ENCODE measurements at regions not wholly inside any gene's neighbourhood (a gene's known extent, or its start where the extent isn't known, plus 50 kb on each side); places are given as distances from the start of the nearest gene placed in this dataset.
"Not testable (repeated sequence)": the region's sequence is repeated elsewhere in the genome, so short reads cannot be mapped to it uniquely, and the experiment has no call there.

DNA sequence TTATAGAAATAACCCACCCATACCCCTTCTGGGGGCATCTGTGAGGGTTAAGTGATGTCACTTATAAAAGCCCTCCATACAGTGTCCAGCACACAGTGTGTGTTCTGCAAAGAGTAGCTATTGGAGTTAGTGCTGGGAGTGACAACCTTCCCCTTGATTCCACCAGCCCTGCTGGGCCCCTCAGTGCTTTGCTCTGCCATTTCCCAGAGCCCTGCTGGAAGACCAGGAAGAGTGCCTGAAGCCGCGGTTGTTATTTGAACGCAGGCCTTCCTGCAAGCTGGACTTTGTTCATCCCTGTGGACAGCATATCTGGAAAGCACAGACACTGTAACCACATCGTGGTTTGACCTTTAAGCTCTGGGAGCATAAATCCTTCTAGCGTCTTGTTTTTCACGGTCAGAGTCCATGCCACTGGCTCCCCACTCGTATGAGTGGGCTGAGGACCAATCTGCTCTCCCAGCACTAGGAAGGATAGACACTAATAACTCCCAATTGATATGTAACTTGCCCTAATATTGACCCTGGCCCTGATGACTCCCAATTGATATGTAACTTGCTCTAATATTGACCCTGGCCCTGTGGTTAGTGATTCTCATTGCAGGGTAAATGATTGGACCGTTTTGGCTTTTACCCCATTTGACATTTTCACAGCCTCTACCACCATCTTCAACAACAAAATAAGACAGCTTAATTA is 297.1 kb upstream of the MAF start:
- peak; percentile 22 for DNase-seq (ENCODE audit: low read depth, low spot score)

DNA sequence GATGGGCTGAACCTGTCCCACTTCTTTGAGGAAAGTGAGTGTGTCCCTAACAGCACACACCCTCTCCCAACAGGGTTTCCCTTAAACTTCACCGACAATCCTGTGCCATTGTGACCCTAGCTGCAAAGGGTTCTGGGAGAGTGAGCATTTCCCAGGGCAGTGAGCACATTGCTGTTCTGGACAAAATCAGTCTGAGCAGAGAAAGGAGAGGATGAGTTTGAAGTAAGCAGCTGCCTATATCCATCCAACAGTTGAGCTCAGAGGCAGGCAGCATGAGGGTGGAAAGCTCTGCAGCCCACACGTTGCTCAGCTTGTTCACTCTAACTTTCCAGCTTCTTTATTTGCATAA is 296.5 kb upstream of the MAF start:
- no peak for DNase-seq (ENCODE audit: low read depth, low spot score)

DNA sequence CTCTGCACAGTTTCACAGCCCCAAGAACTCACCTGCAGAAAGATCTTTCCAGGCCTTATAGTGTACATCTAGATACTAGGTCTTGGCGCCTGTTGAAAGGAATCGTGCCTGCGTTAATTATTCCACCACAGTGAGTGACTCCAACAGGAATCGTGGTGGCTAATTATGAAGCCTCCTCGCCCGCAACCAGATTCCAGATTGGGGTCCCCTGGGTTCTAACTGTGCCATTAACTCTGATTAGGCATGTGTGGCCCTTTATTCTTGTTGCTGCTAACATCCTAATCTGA is 295.3 kb upstream of the MAF start:
- no peak for DNase-seq (ENCODE audit: low read depth, low spot score)

DNA sequence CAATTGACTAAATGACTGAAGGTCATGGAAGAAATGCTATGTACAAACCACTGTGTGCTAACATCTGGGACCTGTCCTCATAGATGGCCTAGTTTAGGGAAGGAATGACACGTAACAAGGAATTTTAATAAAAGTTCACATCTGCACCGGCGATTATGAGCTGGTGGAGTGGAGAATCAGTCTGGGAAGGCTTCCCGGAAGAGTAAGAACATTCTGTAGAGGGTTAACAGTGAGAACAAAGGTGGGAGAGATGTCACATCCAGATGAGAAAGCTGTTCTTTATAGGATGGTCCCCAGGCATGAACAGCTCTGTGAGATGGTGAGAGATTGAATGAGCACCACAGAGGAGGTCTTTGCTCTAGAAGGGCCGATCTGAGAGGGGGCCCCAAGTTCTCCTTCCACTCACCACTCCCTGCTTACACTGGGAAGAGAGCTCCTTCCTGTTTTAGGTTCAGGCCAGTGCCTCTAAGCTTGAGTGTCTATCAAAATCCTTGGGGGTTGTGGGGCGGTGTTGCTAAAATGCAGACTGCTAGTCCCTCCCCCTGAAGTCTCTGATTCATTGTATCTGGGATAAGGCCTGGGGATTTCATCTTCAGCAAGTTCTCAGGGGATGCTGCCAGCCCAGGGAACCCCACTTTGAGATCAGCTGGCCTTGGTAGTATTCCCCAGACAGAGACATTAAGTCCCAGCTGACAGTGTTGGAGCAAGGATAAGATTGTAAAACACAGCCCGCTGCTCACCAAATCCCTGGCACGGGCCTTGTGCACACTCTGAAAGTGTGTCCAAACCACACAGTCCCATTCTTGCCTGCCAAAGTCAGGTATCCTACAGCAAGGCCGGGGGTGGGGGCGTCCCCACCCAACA is 294.7 kb upstream of the MAF start:
- no peak for DNase-seq (ENCODE audit: low read depth, low spot score)

DNA sequence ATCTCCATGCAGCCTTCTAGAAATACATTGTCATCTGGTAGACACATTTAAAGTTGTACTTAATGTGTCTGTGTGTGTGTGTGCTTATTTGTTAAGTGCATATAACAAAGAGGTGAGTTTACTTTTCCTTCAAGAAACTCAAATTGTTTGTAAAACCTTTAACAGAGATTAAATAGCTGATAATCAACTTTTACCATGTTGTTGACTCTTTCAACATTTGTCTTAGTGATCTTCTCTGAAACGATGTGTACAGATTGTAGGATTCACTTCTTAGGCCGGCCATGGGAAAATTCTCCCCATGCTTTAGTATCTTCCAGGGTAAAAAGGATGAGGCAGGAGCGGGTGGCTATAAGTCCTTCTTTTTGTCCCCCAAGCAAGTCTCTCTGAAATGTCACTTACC is 292.9 kb upstream of the MAF start:
- DNase-seq (ENCODE audit: low read depth, low spot score) = no peak

DNA sequence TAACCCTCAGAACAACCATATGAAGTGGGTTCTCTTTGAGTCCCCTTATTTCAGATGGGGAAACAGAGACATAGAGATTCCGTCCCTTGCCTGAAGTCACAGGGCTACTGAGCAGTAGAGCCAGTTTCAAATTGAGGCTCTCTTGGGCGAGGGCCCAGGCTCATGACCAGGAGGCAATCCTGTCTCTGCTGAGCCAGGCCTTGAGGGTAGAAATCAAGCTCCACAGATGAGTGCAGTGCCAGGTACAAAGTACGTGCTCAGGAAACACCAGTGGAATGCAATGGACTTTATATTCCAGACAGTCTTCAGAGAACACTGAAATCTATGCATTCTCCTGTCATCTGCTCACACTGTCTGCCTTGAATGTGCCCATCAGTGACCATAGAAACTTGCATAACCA is 291.7 kb upstream of the MAF start:
- DNase-seq (ENCODE audit: low read depth, low spot score) = no peak

DNA sequence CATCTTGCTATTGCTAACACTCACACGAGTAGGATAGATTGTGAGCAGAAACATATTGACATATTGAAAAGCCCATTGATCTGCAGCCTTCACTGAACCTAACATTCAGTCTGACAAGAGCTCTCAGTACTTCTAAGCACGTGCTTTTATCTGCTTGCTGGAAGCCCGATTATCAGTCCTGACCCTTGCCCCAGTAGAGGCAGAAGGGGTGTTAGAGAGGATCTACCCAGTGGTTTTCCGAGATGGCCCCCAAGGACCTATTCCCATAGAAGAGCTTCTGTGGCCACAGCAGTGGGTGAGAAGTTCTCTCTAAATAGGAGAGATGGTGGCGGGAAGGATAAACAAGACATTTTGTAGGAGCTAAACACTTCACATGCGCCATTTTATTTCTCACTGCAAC is 290.9 kb upstream of the MAF start:
- no peak for DNase-seq (ENCODE audit: low read depth, low spot score)

DNA sequence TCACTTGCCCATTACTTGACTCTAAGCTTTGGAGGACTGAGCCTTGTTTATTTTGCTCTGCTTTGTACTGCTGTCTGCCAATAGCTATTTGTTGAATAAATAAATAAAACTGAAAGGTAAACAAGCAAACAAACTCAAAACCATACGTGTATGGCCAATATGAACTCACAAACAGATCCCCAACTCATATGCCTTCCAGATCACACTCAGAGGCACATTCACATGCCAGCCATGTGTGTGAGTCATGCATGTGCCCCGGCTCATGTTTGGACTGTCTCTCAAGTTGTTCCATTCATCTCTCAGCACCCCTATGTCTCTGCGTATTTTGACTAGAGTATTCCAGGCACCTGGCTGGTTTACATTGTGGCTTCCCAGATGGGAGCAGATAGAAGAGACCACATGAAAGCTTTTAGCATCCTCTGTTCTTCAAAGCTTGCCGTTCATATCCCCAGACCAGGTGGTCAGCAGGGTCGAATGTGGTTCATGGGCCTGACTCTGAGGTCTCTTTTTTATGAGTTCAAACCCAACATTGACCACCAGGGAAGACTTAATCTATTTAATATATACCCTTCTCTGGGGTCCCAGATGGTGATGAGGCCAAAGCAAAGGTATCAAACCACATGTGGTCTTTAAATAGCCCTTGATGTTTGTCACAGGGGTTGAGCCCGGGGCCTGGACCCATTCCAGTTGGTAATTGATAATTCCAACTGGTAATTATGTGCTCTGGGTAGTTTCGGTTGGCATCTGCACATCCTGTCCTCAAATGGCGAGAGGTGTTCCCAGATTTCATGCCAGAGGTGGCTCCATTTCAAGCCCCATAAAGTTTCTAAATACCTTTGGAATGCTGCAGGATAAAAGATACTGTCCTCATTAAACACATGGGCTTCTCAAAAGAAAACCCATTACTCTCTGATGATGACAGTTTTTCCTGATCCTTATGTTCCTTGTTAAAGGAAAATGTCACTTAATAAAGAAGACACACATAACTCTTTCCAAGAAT is 287.3 kb upstream of the MAF start:
- no peak for DNase-seq (ENCODE audit: low read depth, low spot score)

DNA sequence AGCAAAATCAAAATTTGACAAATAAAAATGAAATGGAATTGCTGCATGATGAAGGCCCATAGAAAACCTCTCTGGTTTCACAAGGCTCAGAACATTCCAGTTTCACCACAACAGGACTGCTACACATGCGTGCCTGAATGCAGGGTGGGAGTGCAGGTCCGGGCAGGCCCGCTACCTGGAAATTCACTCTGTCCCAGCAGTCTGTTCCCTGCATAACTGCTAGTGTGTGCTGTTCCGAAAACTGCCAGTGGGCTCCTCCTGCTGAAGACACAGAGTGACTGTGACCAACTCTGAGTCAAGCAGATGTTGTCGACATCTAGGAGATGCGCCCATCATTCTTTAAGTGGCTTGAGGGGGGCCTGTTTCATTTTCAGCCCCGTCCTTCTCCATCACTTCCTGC is 284.8 kb upstream of the MAF start:
- DNase-seq (ENCODE audit: low read depth, low spot score) = no peak

DNA sequence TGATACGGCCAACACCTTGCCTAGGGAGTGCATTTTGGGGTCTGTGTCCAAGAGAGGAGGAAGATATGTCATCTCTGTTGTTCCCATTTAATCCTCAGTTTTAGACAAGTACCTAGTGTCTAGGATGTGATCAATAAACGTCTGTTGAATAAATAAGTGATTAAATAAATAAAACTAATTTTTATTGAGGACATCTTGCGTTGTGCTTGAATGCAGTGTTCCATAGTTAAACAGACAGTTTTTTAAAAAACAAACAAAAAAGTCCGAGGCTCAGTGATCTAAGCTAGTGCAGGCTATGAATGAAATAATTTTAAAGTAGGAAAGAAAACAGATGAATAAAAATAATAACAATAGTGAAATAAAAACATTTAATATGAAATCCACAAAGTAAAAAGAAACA is 283.0 kb upstream of the MAF start:
- DNase-seq (ENCODE audit: low read depth, low spot score) = no peak

DNA sequence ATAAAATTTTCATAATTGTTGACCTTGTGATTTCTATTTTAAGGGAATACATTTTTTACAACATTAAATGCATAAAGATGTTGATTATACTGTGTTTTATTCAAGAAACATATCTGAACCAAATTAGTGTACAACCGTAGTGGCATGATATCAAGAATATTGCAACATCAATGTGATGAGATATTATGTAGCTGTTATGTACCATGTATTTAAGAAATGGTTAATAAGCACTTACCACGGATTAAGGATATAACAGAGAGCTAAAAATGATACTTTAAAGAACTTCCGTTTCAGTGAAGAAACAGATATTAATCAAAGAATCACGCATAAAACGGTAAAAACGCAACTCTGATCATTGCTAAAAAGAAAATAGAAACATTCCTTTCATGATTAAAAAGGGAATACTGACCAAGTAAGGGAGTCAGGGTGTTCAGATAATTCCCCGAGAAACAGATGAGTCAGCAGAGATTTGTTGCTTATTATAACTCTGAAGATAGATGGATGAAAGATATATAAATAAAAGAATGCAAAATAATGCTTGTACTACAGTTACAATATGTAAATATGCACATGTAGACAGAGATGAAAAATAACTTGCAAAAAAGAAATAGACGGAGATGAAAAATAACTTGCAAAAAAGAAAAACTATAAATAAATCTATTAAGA is 281.9 kb upstream of the MAF start:
- DNase-seq (ENCODE audit: low read depth, low spot score) = no peak

DNA sequence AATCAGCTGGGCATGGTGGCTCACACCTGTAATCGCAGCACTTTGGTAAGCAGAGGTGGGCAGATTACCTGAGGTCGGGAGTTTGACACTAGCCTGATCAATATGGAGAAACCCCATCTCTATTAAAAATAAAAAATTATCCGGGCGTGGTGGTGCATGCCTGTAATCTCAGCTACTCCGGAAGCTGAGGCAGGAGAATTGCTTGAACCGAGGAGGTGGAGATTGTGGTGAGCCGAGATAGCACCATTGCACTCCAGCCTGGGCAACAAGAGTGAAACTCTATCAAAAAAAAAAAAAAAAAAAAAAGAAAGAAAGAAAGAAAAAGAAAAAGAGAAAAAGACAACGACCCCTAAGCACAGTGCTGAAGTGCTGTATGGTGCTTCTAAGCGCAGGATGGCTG is 280.6 kb upstream of the MAF start:
- DNase-seq (ENCODE audit: low read depth, low spot score) = not testable (repeated sequence)

DNA sequence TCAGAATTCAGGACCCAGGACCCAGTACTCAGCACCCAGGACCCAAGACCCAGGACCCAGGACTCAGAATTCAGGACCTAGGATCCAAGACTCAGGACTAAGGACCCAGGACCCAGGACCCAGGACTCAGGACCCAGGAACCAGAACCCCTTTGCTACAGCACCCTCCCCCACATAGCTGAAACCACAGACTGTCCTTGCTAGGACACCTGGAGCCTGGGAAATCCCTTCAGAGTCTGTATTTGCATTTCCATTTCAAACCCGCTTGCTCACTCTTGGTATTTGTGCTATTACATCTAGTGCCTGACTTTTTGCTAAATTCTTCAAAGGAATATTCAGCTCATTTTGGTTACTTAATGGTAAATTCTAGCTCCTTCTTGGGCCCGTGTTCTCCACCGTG is 275.8 kb upstream of the MAF start:
- no peak for DNase-seq (ENCODE audit: low read depth, low spot score)

DNA sequence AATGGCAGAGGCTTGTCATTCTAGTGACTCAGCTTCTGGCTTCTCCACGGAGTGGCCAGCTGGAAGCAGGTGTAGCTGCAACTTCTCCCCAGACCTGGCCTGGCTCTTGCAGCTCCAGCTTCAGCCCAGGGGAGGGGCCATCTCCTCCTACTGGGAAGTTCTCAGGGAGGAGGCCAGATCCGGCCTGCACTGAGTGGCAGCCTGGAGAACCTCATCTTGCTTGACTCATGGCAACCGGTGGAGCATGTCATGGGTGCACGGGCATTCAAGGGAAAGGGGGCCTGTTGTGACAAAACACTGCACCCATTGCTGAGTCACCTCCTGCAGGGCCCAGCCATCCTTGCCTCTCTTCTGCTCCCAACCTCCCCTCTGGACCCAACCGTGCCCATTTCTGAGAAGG is 273.9 kb upstream of the MAF start:
- DNase-seq (ENCODE audit: low read depth, low spot score) = no peak

DNA sequence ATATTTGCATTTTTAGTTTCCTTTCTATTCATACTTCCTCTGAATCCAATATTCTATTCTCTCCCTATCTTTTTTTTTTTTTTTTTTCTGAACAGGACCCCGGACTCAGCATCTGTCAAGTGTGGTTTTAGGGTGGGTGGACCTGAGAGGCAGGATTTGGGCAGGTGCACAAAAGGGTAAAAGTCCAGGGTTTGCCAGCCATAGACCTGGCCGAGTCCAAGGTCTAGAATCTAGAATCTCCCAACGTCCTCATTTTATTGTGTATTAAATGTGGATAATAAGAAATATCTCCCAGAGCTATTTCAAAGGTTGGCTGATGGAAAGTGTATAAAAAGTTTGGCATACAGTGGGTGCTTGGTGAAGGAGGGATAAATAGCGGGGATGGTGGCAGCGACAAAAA is 273.3 kb upstream of the MAF start:
- no peak for DNase-seq (ENCODE audit: low read depth, low spot score)

DNA sequence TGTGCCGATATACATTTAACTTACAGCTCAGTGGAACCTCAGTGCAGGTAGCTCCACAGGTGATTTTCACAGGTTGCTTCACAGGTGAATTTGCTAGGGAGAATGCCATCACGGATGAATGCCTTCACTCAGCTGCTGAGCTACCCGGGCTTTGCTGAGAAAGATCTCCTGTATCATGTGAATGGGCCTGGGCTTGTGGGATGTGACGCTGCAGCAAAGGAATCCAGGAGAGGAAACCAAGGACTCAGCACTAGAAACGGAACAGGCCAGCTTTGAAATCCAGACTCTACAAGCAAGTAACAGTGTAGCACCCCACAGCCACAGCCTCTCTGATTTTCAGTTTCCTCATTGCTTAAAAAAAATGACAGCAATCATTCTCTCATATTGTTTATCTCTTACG is 271.4 kb upstream of the MAF start:
- DNase-seq (ENCODE audit: low read depth, low spot score) = no peak

DNA sequence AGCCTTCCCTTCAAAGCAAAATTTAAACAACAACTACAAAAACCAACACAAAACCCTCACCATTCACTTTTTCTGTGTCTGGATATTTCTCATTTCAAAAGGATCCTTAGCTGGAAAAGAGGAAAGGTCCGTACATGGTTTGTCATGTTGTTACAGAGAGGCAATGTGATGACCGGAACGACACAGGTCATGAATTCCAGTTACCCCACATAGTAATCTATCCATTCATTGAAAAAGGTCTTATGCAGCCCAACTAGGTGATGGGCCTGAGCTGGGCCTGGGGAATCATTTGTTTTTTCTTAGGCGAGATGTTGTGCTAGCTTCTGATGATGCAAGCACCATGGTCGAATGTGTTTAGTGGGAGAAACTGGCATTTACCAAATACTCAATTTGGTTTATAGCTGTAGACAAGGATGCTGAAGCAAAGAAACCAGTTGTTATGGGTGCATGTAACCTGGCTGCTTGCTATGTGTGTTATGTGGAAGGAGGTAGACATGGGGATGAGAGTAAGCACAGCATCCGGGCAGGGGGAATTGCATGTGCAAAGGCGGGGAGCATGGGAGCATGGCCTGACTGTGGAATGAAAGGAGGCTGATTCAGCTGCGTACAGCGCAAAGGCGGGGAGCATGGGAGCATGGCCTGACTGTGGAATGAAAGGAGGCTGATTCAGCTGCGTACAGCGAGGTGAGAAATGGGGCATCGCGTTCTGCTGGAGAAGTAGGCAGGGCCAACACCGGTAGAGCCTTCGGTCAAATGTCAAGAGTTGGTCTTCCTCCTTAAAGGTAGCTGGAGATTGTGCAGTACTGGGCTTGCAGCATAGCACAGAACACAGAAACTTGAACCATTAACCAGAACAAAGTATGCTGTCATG is 269.7 kb upstream of the MAF start:
- no peak for DNase-seq (ENCODE audit: low read depth, low spot score)

DNA sequence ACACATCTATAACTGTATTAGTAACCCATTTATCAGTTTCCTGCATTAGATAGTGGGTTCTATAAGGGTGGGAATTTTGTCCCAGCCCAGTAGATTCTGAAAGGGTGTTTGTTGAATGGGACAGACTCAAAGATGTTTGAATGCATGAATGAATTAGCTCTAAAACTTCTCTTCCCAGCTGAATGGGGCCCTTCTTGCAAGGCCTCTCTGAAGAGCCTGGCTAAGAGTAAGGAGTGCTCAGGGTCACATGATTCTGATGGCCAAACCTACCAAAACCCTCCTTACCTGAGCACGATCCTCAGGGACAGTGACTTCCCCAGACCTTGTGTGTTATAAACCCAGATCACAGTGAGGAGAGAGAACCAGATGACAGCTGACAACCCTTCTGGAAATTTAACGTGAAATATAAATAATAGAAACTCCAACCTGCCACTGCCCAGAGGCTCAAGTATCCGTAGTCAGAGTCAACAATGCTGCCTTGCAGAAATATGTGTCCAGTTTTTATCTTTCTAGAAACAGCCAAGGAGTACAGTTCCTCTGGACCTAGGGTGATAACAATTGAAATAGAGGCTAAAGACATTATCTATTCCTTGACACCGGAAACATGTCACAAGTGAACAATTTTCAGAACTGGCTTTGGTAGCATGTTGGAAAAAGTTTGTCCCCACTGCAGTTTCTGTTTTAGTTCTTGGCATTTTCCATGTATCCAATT is 268.9 kb upstream of the MAF start:
- no peak for DNase-seq (ENCODE audit: low read depth, low spot score)

DNA sequence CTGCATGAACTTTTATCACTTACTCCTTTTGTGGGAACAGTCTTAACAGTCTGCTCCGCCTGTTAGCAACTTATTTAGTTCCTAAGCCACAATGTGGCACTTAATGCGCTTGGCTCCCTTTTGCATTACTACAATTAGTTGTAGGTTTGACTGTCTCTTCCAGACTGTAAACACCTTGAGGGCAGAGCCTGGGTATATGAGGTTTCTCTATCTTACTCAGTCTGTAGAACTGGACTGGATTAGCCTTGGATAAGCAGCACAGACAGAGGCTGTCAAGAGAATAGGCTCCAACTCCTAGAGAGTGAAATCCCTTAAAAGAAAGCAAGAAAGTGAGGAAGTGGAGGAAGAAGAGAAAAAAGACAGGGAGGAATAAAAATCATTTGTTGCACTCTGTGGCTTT is 268.3 kb upstream of the MAF start:
- no peak for DNase-seq (ENCODE audit: low read depth, low spot score)

DNA sequence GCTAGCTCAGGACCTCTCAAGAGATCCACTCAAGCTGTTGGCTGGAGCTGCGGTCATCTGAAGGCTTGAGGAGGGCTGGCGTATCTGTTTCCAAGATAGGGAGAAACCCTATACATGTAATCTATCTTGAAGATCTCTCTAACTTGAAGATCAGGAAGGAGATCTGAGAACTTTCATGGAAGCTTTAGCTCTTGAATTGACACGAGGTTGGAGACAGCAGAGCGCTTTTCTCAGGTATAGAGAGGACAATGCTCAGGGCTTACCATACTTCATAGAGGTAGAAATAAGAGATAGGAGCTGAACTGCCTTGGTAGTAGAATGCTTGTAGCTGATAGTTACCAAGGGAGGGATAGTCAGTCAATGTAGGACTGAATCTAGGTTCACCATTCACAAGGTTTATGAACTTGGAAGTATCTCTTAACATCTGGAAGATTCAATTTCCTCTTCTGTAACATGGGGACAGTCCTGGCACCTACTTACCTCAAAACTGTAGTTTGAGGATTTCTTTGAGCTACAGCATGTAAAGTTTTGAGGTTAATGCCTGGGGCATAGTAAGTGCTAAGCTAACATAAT is 267.0 kb upstream of the MAF start:
- no peak for DNase-seq (ENCODE audit: low read depth, low spot score)

All from brain pericyte (primary cell).